HepG2 (cell line): ENCODE measurements at regions not wholly inside any gene's neighbourhood (a gene's known extent, or its start where the extent isn't known, plus 50 kb on each side); places are given as distances from the start of the nearest gene placed in this dataset.

Experiments used
- ATAC-seq: fragments of 200-7000 bp; cut with Tn5 transposase; 3 replicates; pipeline ENCODE4 v1.9.1; 2020; ENCODE audit warnings: mild to moderate bottlenecking, moderate library complexity
- BruUV-seq: library from RNA; stranded (reverse); fragments of 400-500 nt; replicated peaks from 2 replicates; lab custom pipeline; 2021; lab: Mats Ljungman, UMichigan
- CTCF ChIA-PET: fragments of 300-600 bp; formaldehyde crosslinking; extraction: SDS; loops from one replicate; lab custom pipeline; 2021; ENCODE audit warnings: low total read pairs, inconsistent platforms, low intra/inter-chr PET ratio; lab: Yijun Ruan, JAX
- POLR2A ChIA-PET: fragments of 350-600 bp; sonication (Branson Sonifier 250); formaldehyde crosslinking; loops from one replicate; lab custom pipeline; 2020; ENCODE audit warnings: antibody characterized with exemption, inconsistent platforms; lab: Yijun Ruan, JAX
- DNase-seq: peaks from one replicate; pipeline ENCODE4 v3.0.0-alpha.2; 2015; ENCODE audit warnings: low spot score
- FAIRE-seq: peaks from 3 replicates; lab custom pipeline; 2011; peaks lifted over from hg19 to GRCh38; lab: Jason Lieb, UNC
- H2AFZ ChIP-seq: one replicate; pipeline ENCODE4 v1.6.1; 2011; ENCODE audit warnings: low read length, inconsistent platforms
- H3K27ac ChIP-seq: fragments of 300-600 bp; 3 replicates; pipeline ENCODE4 v1.8.0; 2011; ENCODE audit warnings: mixed run types, mild to moderate bottlenecking, mixed read lengths, low read length, inconsistent platforms; ENCODE audit not compliant: insufficient read depth; ENCODE audit errors: extremely low read length
- H3K27me3 ChIP-seq, 2 experiments: fragments of 200-600 bp in 1 of 2; 2 replicates in 1 of 2; 3 replicates in 1 of 2; pipeline versions ENCODE4 v1.6.0 to v1.8.0; 2011; ENCODE audit warnings: low read length in 2 of 2, mild to moderate bottlenecking in 2 of 2, moderate library complexity in 2 of 2, inconsistent platforms in 1 of 2; ENCODE audit not compliant: insufficient read depth in 2 of 2, control insufficient read depth in 1 of 2
- H3K36me3 ChIP-seq, 2 experiments: fragments of 200-600 bp in 1 of 2; replicated peaks in 1 of 2; 2 replicates in 1 of 2; 3 replicates in 1 of 2; pipeline versions ENCODE4 v1.5.1 to v1.8.0; 2011; ENCODE audit warnings: low read length in 2 of 2, inconsistent platforms in 1 of 2; ENCODE audit not compliant: insufficient read depth in 2 of 2, control insufficient read depth in 1 of 2
- H3K4me1 ChIP-seq: 2 replicates; pipeline ENCODE4 v1.5.1; 2012; ENCODE audit warnings: low read length, inconsistent platforms; ENCODE audit not compliant: insufficient read depth
- H3K4me2 ChIP-seq: 2 replicates; pipeline ENCODE4 v1.6.0; 2011; ENCODE audit warnings: low read depth, low read length, inconsistent platforms
- H3K4me3 ChIP-seq, 3 experiments: fragments of 200-600 bp in 1 of 3; sonication (generic), shearing (Covaris generic) in 1 of 3; replicated peaks in 1 of 3; 2 replicates each; pipeline ENCODE4 v1.5.1; 2011 to 2016; ENCODE audit warnings: low read length in 3 of 3, inconsistent platforms in 2 of 3, low read depth in 2 of 3, mild to moderate bottlenecking in 2 of 3, control low read depth in 1 of 3, mixed read lengths in 1 of 3; ENCODE audit not compliant: insufficient read depth in 1 of 3
- H3K79me2 ChIP-seq: one replicate; pipeline ENCODE4 v1.6.1; 2011; ENCODE audit warnings: low read length, inconsistent platforms; ENCODE audit not compliant: insufficient read depth
- H3K9ac ChIP-seq: 2 replicates; pipeline ENCODE4 v1.6.0; 2011; ENCODE audit warnings: mild to moderate bottlenecking, low read depth, low read length, inconsistent platforms; ENCODE audit not compliant: insufficient read depth
- H3K9me3 ChIP-seq: 2 replicates; pipeline ENCODE4 v1.5.1; 2012; ENCODE audit warnings: mild to moderate bottlenecking, low read length
- H4K20me1 ChIP-seq: 2 replicates; pipeline ENCODE4 v1.6.0; 2011; ENCODE audit warnings: inconsistent platforms, mild to moderate bottlenecking, low read length, moderate library complexity; ENCODE audit not compliant: insufficient read depth
- ARID5B ChIP-seq: IDR thresholded peaks from 2 replicates; pipeline ENCODE4 v1.4.0; 2020; ENCODE audit warnings: mild to moderate bottlenecking, missing genetic modification reagents
- BCL3 ChIP-seq: sonication (generic); formaldehyde crosslinking; IDR thresholded peaks from 2 replicates; pipeline ENCODE4 v1.5.1; 2020; ENCODE audit warnings: mild to moderate bottlenecking, missing genetic modification reagents, moderate library complexity
- CHCHD3 ChIP-seq: sonication (generic); formaldehyde crosslinking; IDR thresholded peaks from 2 replicates; pipeline ENCODE4 v1.8.0; 2022; ENCODE audit warnings: mild to moderate bottlenecking, missing genetic modification reagents, moderate library complexity
- KLF9 ChIP-seq: IDR thresholded peaks from 2 replicates; pipeline ENCODE4 v1.6.1; 2016; ENCODE audit warnings: low read depth
- PPARG ChIP-seq: conservative IDR thresholded peaks from 2 replicates; pipeline ENCODE4 v1.6.1; 2016; ENCODE audit warnings: missing biosample characterization, missing genetic modification reagents
- TEAD3 ChIP-seq: optimal IDR thresholded peaks from 2 replicates; pipeline ENCODE3; 2016; ENCODE audit warnings: borderline replicate concordance
- ZNF343 ChIP-seq: sonication (generic); formaldehyde crosslinking; IDR thresholded peaks from 2 replicates; pipeline ENCODE4 v1.4.0; 2020; ENCODE audit warnings: mild to moderate bottlenecking, missing genetic modification reagents
- ZNF609 ChIP-seq: sonication (generic); formaldehyde crosslinking; IDR thresholded peaks from 2 replicates; pipeline ENCODE4 v1.4.0; 2020; ENCODE audit warnings: mild to moderate bottlenecking, missing genetic modification reagents, borderline replicate concordance
- WGBS: methylation state at CpG from one replicate; pipeline ENCODE4 v1.1.6; 2017; ENCODE audit warnings: low lambda C conversion rate; 5-methylcytosine and 5-hydroxymethylcytosine counted together
- in situ Hi-C: cut with HindIII; loops from 2 replicates; pipeline ENCODE4 v1.10.0; 2017; ENCODE audit warnings: low pct_unique_long_range_greater_than_20kb; ENCODE audit not compliant: extremely low pct_ligation_motif_present
- intact Hi-C: fragments of 100-400 bp; cut with micrococcal nuclease; formaldehyde crosslinking; loops from one replicate; pipeline ENCODE4 v1.10.0; 2022; ENCODE audit not compliant: unreplicated experiment
- TF ChIP-seq, protein P1 (sequence below): sonication (generic); formaldehyde crosslinking; conservative IDR thresholded peaks from 2 replicates; pipeline ENCODE4 v1.8.1; 2023; ENCODE audit warnings: missing genetic modification reagents

DNA sequence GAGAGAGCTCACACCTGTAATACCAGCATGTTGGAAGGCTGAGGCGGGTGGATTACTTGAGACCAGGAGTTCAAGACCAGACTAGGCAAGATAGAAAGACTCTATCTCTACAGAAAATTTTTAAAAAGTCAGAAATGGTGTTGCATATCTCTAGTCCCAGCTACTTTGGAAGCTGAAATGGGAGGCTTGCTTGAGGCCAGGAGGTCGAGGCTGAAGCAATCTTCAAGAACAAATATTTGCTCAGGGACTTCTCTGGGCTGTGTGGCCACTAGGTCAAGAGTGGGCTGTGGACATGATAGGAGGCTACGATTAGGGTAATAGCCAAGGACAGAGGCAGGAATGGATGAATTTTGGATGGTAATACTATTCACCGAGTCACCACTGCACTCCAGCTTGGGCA lies 135.8 kb upstream of the PEG3 start (continued):
- TF ChIP-seq ZNF609 (CRISPR knock-in tag) = no peak; the same call in 1 of the 2 replicates
- TF ChIP-seq BCL3 (CRISPR knock-in tag) = no peak

DNA sequence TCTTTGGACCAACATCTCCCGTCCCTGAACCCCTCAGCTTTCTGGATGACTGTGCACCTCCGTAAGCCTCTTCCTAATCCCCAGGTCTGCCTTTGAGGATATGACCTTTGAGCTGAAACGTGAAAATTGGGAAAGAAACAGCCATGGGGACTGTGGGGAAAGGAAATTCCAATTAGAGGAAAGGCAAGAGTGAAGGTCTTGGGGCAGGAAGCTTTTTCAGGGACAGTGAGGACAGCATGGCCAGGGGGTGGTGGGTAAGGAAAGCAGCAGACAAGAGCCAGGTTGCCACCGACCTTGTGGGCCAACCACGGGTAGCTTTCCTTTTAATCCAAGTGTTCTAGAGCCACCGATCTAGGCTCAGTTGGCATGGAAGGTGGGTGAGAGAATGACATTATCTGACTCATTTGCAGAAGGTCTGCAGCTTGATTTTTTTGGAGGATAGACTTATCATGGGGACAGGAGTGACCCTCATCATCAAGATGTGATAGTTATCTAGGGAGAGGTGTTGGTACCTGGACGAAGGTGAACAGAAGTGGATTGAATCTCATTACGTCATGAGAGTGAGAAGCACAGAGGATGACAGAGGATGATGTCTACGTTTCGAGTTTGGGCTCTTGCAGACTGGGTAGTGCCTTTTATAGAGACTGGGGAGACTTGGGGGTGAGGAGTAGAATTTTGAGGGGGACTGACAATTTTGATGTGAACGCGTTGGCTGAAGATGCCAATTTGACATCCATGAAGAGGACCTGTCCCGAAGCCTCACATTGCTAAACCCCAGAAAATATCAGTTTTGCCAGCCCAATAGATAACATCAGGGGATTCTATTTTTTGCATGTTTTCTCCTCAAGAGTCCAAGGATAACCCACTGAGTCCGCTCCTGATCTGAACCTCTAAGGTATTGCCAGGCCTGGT lies 136.7 kb upstream of the PEG3 start:
- BruUV-seq = no TSS peak
- in situ Hi-C loops = no loop called here
- Histone ChIP-seq H3K36me3 (no peaks in the 10 kb centered on the region), H4K20me1 (no peaks in the 10 kb centered on the region), H3K9ac (peak overlapping the region; percentile 68), H3K4me2 (peak overlapping the region; percentile 68), H3K9me3 (no peaks in the 10 kb centered on the region), H3K4me1 (peaks cover 94% of the 10 kb centered on the region), H3K79me2 (no peaks in the 10 kb centered on the region), H3K27ac (peak overlapping the region; percentile 94), H3K27me3 (no peaks in the 10 kb centered on the region), H3K4me3 (peak overlapping the region in 1 of 3 experiments; percentile 12; a peak in 1 of 6 replicates), H2AFZ (no peak overlapping the region)
- ChIA-PET CTCF (no interaction called here), POLR2A (interaction anchor here (0.9 to 5.6 kb wide), 11 partner anchors 12 to 138 kb away, joined by 3 to 52 read pairs (median 11); partner anchors contain the start of genes PEG3 and ZIM2)
- WGBS = 68% methylated on average over 14 of the region's 14 CpGs
- DNase-seq = peak; percentile 53
- no peak for FAIRE-seq
- ATAC-seq = no peak
- intact Hi-C loops = loop anchor here (5.0 to 10.0 kb wide), 2 partner anchors 45 to 62 kb away; no protein-coding TSS in a partner anchor
- TF ChIP-seq PPARG (CRISPR knock-in tag) = peak; percentile 86
- no peak for TF ChIP-seq CHCHD3 (CRISPR knock-in tag)
- peak; percentile 49; the same call in 1 of the 2 replicates for TF ChIP-seq ARID5B (CRISPR knock-in tag)
- TF ChIP-seq TEAD3 (CRISPR knock-in tag) = peak; percentile 76
- TF ChIP-seq KLF9 (CRISPR knock-in tag) = peak; percentile 35; the same call in 1 of the 2 replicates
- TF ChIP-seq, protein P1, sequence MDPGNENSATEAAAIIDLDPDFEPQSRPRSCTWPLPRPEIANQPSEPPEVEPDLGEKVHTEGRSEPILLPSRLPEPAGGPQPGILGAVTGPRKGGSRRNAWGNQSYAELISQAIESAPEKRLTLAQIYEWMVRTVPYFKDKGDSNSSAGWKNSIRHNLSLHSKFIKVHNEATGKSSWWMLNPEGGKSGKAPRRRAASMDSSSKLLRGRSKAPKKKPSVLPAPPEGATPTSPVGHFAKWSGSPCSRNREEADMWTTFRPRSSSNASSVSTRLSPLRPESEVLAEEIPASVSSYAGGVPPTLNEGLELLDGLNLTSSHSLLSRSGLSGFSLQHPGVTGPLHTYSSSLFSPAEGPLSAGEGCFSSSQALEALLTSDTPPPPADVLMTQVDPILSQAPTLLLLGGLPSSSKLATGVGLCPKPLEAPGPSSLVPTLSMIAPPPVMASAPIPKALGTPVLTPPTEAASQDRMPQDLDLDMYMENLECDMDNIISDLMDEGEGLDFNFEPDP (CRISPR knock-in tag) = no peak
- 0 out of 2 replicates have a peak, but pooled peaks have one; percentile 33 for TF ChIP-seq ZNF343
